ENCODE measurements at regions not wholly inside any gene's neighbourhood (a gene's known extent, or its start where the extent isn't known, plus 50 kb on each side); places are given as distances from the start of the nearest gene placed in this dataset.

DNA sequence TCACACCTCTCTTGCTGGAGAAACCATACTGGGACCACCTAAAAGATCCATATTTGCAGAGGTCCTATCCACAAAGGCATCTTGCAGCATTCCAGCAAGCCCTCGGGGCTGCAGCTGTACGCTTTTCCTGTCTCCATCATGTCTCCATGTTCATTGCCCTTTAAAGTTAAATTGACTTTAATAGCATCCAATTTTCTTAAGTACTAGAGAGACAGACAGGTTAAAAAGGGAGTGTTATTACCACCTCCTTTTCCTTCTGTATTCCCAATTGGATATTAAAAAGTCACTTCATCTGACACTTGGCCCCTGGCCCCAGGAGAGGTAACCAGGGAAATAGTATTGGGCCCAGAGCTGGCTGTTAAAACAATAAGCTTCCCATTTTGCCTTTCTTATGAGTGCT is 178.6 kb downstream of the UNC5CL start:
- in situ Hi-C loops (cut with HindIII; ENCODE audit: low sequenced_read_pairs): no loop called here
- H3K4me3 ChIP-seq (ENCODE audit: low read depth, low read length): no peak overlapping the region
- no peak for DNase-seq (ENCODE audit: low read depth)
- TF ChIP-seq, protein P1, sequence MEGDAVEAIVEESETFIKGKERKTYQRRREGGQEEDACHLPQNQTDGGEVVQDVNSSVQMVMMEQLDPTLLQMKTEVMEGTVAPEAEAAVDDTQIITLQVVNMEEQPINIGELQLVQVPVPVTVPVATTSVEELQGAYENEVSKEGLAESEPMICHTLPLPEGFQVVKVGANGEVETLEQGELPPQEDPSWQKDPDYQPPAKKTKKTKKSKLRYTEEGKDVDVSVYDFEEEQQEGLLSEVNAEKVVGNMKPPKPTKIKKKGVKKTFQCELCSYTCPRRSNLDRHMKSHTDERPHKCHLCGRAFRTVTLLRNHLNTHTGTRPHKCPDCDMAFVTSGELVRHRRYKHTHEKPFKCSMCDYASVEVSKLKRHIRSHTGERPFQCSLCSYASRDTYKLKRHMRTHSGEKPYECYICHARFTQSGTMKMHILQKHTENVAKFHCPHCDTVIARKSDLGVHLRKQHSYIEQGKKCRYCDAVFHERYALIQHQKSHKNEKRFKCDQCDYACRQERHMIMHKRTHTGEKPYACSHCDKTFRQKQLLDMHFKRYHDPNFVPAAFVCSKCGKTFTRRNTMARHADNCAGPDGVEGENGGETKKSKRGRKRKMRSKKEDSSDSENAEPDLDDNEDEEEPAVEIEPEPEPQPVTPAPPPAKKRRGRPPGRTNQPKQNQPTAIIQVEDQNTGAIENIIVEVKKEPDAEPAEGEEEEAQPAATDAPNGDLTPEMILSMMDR (IDR thresholded peaks at IDR 0.05; ENCODE audit: low read depth, low read length, missing control alignments): no peak

DNA sequence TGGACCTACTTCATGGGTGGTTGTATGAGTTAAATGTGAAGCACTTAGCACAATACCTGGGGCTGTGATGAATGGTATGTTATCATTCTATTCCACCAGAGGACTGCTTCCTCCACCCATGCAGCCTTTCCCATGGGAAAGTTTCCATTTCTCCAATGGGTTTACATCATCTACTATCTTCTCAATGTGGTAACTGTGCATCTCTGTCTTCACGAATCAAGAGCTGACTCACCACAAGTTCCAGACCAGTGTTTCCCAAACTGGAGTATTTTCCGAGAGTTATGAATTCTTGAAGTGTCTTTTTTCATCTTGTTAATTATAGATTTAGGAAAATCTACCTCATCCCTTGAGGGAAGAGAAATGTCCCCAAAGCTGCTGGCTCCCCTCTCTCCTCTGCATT is 182.8 kb downstream of the UNC5CL start:
- in situ Hi-C loops (cut with HindIII; ENCODE audit: low sequenced_read_pairs): no loop called here
- TF ChIP-seq, protein P1 (IDR thresholded peaks at IDR 0.05; ENCODE audit: low read depth, low read length, missing control alignments): no peak
- DNase-seq (ENCODE audit: low read depth): no peak
- H3K4me3 ChIP-seq (ENCODE audit: low read depth, low read length): no peak overlapping the region

DNA sequence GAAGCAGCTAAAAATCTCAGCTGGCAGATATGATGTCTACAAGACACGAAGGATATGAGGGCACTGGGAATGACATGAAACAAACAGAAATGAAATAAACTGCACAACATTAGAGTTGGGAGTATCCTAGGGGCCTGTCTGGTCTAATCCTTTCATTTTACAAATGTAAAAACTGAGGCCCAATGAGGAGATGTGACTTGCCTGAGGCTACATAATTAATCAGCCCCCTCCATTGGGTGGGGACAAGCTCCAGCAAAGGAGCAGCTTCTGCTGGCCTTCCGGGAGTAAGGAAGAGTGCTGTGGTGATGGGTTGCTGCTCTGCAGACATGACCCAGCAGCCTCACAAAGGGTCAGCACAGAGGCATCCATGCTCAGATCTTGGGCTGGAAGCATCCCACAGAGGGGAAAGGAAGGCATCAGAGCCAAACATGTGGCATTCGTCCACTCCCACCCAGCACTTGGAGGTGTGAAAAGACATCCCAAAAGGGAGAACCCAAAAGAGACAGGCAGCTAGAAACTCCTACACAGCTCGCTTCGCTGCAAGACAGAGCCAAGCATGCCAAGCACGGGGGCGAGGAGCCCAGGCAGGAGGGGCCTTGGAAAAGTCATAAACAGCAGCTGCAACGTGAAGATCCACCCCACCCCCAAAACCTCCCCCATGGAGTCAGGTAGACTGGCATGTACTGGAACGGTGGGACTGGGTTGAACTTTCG is 183.7 kb downstream of the UNC5CL start:
- no peak for DNase-seq (ENCODE audit: low read depth)
- TF ChIP-seq, protein P1 (IDR thresholded peaks at IDR 0.05; ENCODE audit: low read depth, low read length, missing control alignments): no peak
- in situ Hi-C loops (cut with HindIII; ENCODE audit: low sequenced_read_pairs): no loop called here
- H3K4me3 ChIP-seq (ENCODE audit: low read depth, low read length): no peak overlapping the region

DNA sequence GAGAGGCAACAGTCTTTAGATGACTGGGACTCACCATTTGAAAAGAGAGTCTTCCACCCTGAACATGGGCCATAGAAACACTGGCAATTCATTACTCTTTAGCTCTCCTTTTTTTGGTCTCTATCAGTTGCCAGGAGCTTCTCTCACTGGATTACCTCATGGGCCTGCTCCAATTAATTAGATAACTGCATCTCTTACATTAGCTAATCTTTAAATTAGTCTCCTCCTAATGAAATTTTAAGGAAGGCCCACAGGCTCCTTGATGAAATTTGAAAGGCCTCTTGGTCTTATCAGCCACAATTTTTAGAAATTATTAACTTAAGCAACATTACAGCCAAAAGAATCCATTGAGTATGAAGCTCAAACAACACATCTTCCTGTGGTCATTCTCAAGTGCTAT is 184.4 kb downstream of the UNC5CL start:
- in situ Hi-C loops (cut with HindIII; ENCODE audit: low sequenced_read_pairs): no loop called here
- no peak for DNase-seq (ENCODE audit: low read depth)

DNA sequence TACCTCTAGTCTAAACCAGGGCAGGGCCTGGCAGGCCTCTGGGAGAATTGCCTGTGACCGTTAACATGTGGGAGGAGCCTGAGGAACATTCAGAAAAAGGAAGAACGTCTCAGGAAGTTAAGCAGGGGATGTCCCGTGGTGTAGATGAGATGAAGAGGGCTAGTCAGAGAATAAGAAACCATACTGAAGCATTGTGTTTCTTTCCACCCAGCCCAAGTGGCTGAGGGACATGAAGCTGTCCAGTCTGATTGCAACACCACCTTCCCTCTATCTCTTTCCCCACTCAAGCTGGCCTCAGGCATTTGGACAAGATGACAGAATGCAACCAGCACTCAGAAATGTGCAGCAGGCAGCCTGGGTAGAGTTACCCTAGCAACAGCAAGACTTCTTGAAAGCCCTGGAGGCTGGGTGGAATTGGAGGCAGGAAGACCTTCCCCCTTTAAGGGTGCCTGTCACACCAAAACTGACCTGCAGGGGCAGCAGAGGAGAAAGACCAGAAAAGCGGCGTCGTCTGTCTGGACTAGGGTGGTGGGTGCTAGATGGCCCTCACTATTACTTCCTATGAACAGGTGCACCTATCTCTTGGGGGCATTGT is 186.1 kb downstream of the UNC5CL start:
- no peak for DNase-seq (ENCODE audit: low read depth)
- H3K4me3 ChIP-seq (ENCODE audit: low read depth, low read length): no peak overlapping the region
- TF ChIP-seq, protein P1 (IDR thresholded peaks at IDR 0.05; ENCODE audit: low read depth, low read length, missing control alignments): peak; percentile 45
- in situ Hi-C loops (cut with HindIII; ENCODE audit: low sequenced_read_pairs): no loop called here

More for the DNA sequence above, 184.4 kb downstream of the UNC5CL start:
- TF ChIP-seq, protein P1 (IDR thresholded peaks at IDR 0.05; ENCODE audit: low read depth, low read length, missing control alignments): no peak
- H3K4me3 ChIP-seq (ENCODE audit: low read depth, low read length): no peak overlapping the region

DNA sequence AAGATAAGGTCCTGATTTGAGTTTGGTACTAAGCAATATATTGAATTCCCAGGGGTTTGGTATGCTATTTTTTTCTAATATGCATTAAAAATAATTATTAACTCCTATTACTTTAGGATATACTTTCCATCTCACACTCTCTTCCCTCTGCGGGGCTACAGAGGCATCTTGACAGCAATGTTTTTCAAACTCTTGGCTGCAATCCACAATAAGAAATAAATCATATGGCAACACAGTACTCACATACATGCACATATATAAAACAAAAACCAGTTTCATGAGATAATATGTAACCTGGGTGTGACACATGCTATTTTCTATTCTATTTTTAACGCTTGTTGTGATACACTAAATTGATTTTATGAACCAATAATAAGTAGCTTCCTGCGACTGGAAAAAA is 189.5 kb downstream of the UNC5CL start:
- TF ChIP-seq, protein P1 (IDR thresholded peaks at IDR 0.05; ENCODE audit: low read depth, low read length, missing control alignments): no peak
- in situ Hi-C loops (cut with HindIII; ENCODE audit: low sequenced_read_pairs): loop anchor here (5.0 to 10.0 kb wide), 2 partner anchors 55 to 67 kb away; no protein-coding TSS in a partner anchor
- no peak overlapping the region for H3K4me3 ChIP-seq (ENCODE audit: low read depth, low read length)
- DNase-seq (ENCODE audit: low read depth): no peak

Measured in astrocyte of the cerebellum (primary cell).